Activated effector memory CD4-positive, alpha-beta T cell treated with Interleukin-2 at 50 U/mL for 16 hours (primary cell): ENCODE measurements at regions not wholly inside any gene's neighbourhood (a gene's known extent, or its start where the extent isn't known, plus 50 kb on each side); places are given as distances from the start of the nearest gene placed in this dataset.

ENCODE experiments used
- DNase-seq: peaks from one replicate; pipeline ENCODE4 v3.0.0-alpha.2; 2020

- DNase-seq, result no peak
Observed at GRCh38 chr14:22011253-22011642, 337.6 kb upstream of the OR4E1 start.

- no peak for DNase-seq
Observed at GRCh38 chr14:22010545-22011252, 337.1 kb upstream of the OR4E1 start.

GRCh38 chr14:22008766-22009165, 335.1 kb upstream of the OR4E1 start:
- DNase-seq, result no peak

GRCh38 chr14:22007784-22008412, 334.3 kb upstream of the OR4E1 start:
- no peak for DNase-seq

GRCh38 chr14:22007363-22007762, 333.7 kb upstream of the OR4E1 start:
- no peak for DNase-seq

GRCh38 chr14:22003461-22003860, 329.8 kb upstream of the OR4E1 start:
- DNase-seq, result no peak

GRCh38 chr14:22002860-22003284, 329.3 kb upstream of the OR4E1 start:
- DNase-seq, result peak; percentile 55

GRCh38 chr14:21999402-21999801, 325.8 kb upstream of the OR4E1 start:
- DNase-seq, result no peak

- DNase-seq, result no peak
Observed at GRCh38 chr14:21997300-21997699, 323.7 kb upstream of the OR4E1 start.

GRCh38 chr14:21995332-21995731, 321.7 kb upstream of the OR4E1 start:
- no peak for DNase-seq

GRCh38 chr14:21993837-21994236, 320.2 kb upstream of the OR4E1 start:
- no peak for DNase-seq

GRCh38 chr14:21993070-21993469, 319.5 kb upstream of the OR4E1 start:
- DNase-seq, result no peak

- no peak for DNase-seq
Observed at GRCh38 chr14:21991130-21991529, 317.5 kb upstream of the OR4E1 start.

- no peak for DNase-seq
Observed at GRCh38 chr14:21990116-21990515, 316.5 kb upstream of the OR4E1 start.

GRCh38 chr14:21989090-21989489, 315.5 kb upstream of the OR4E1 start:
- DNase-seq, result no peak

- no peak for DNase-seq
Observed at GRCh38 chr14:21988413-21988812, 314.8 kb upstream of the OR4E1 start.

- DNase-seq, result no peak
Observed at GRCh38 chr14:21987937-21988336, 314.3 kb upstream of the OR4E1 start.

GRCh38 chr14:21985081-21985480, 311.5 kb upstream of the OR4E1 start:
- DNase-seq, result no peak

- DNase-seq, result no peak
Observed at GRCh38 chr14:21978999-21979314, 305.3 kb upstream of the OR4E1 start.

- peak; percentile 25 for DNase-seq
Observed at GRCh38 chr14:21978184-21978998, 304.8 kb upstream of the OR4E1 start.

GRCh38 chr14:21974741-21975140, 301.1 kb upstream of the OR4E1 start:
- no peak for DNase-seq

- DNase-seq, result peak; percentile 37
Observed at GRCh38 chr14:21965042-21965441, 291.4 kb upstream of the OR4E1 start.

GRCh38 chr14:21964180-21964579, 290.6 kb upstream of the OR4E1 start:
- DNase-seq, result no peak

- no peak for DNase-seq
Observed at GRCh38 chr14:21960636-21961035, 287.0 kb upstream of the OR4E1 start.
